SIG-M5 treated with dmso at 0.1 percent for 504 hours (cell line): ENCODE measurements at regions not wholly inside any gene's neighbourhood (a gene's known extent, or its start where the extent isn't known, plus 50 kb on each side); places are given as distances from the start of the nearest gene placed in this dataset.
A peak's percentile ranks its signal among the peaks of the same experiment; 100 is the strongest.
"Not testable (repeated sequence)": the region's sequence is repeated elsewhere in the genome, so short reads cannot be mapped to it uniquely, and the experiment has no call there.

Source experiments
- DNase-seq: peaks from one replicate; lab custom pipeline; 2025; ENCODE audit not compliant: unreplicated experiment; lab: John Stamatoyannopoulos, UW

- DNase-seq: no peak
These were observed 119.0 kb upstream of the EEF2KMT start for GRCh38 chr16:5216441-5217080.

- no peak for DNase-seq
These were observed 118.3 kb upstream of the EEF2KMT start for GRCh38 chr16:5215901-5216300.

- no peak for DNase-seq
These were observed 116.9 kb upstream of the EEF2KMT start for GRCh38 chr16:5214466-5214865.

- not testable (repeated sequence) for DNase-seq
These were observed 114.9 kb upstream of the EEF2KMT start for GRCh38 chr16:5212501-5212900.

GRCh38 chr16:5207862-5208498, 110.4 kb upstream of the EEF2KMT start:
- peak; percentile 27 for DNase-seq

- DNase-seq: no peak
These were observed 109.5 kb upstream of the EEF2KMT start for GRCh38 chr16:5207001-5207523.

- no peak for DNase-seq
These were observed 108.9 kb upstream of the EEF2KMT start for GRCh38 chr16:5206331-5206990.

GRCh38 chr16:5205361-5206040, 107.9 kb upstream of the EEF2KMT start:
- DNase-seq: no peak

- DNase-seq: not testable (repeated sequence)
These were observed 106.1 kb upstream of the EEF2KMT start for GRCh38 chr16:5203675-5204074.

GRCh38 chr16:5200123-5200522, 102.5 kb upstream of the EEF2KMT start:
- no peak for DNase-seq

GRCh38 chr16:5196204-5196603, 98.6 kb upstream of the EEF2KMT start:
- no peak for DNase-seq

- no peak for DNase-seq
These were observed 96.3 kb upstream of the EEF2KMT start for GRCh38 chr16:5193861-5194260.

- DNase-seq: no peak
These were observed 91.4 kb upstream of the EEF2KMT start for GRCh38 chr16:5188989-5189352.

- no peak for DNase-seq
These were observed 90.9 kb upstream of the EEF2KMT start for GRCh38 chr16:5188318-5188988.

GRCh38 chr16:5187402-5187952, 89.9 kb upstream of the EEF2KMT start:
- no peak for DNase-seq

GRCh38 chr16:5186381-5186903, 88.8 kb upstream of the EEF2KMT start:
- DNase-seq: no peak

GRCh38 chr16:5176505-5176904, 78.9 kb upstream of the EEF2KMT start:
- no peak for DNase-seq

- no peak for DNase-seq
These were observed 77.7 kb upstream of the EEF2KMT start for GRCh38 chr16:5175266-5175665.

- DNase-seq: no peak
These were observed 68.9 kb upstream of the EEF2KMT start for GRCh38 chr16:5166486-5166885.

- DNase-seq: not testable (repeated sequence)
These were observed 67.8 kb upstream of the EEF2KMT start for GRCh38 chr16:5165429-5165828.
